ENCODE measurements at regions not wholly inside any gene's neighbourhood (a gene's known extent, or its start where the extent isn't known, plus 50 kb on each side); places are given as distances from the start of the nearest gene placed in this dataset.
A peak's percentile ranks its signal among the peaks of the same experiment; 100 is the strongest.

- no peak for TF ChIP-seq CTCF (conservative IDR thresholded peaks at IDR 0.05; ENCODE audit: control insufficient read depth, insufficient read depth, low read depth, low read length)
- no peak overlapping the region for H3K4me3 ChIP-seq (ENCODE audit: control insufficient read depth, low read depth, low read length)
- DNase-seq (ENCODE audit: low read depth) = peak; percentile 63
Observed at GRCh38 chr5:168186289-168187074, 105.0 kb upstream of the WWC1 start.

- TF ChIP-seq CTCF (conservative IDR thresholded peaks at IDR 0.05; ENCODE audit: control insufficient read depth, insufficient read depth, low read depth, low read length) = no peak
- no peak for DNase-seq (ENCODE audit: low read depth)
- H3K4me3 ChIP-seq (ENCODE audit: control insufficient read depth, low read depth, low read length) = no peak overlapping the region
Observed at GRCh38 chr5:168187614-168188013, 103.8 kb upstream of the WWC1 start.

- no peak for DNase-seq (ENCODE audit: low read depth)
- H3K4me3 ChIP-seq (ENCODE audit: control insufficient read depth, low read depth, low read length) = no peak overlapping the region
- no peak for TF ChIP-seq CTCF (conservative IDR thresholded peaks at IDR 0.05; ENCODE audit: control insufficient read depth, insufficient read depth, low read depth, low read length)
Observed at GRCh38 chr5:168188182-168188581, 103.3 kb upstream of the WWC1 start.

GRCh38 chr5:168192120-168192519 is 99.3 kb upstream of the WWC1 start:
- TF ChIP-seq CTCF (conservative IDR thresholded peaks at IDR 0.05; ENCODE audit: control insufficient read depth, insufficient read depth, low read depth, low read length) = no peak
- DNase-seq (ENCODE audit: low read depth) = no peak
- no peak overlapping the region for H3K4me3 ChIP-seq (ENCODE audit: control insufficient read depth, low read depth, low read length)

- no peak for TF ChIP-seq CTCF (conservative IDR thresholded peaks at IDR 0.05; ENCODE audit: control insufficient read depth, insufficient read depth, low read depth, low read length)
- no peak overlapping the region for H3K4me3 ChIP-seq (ENCODE audit: control insufficient read depth, low read depth, low read length)
- no peak for DNase-seq (ENCODE audit: low read depth)
Observed at GRCh38 chr5:168193493-168194250, 97.8 kb upstream of the WWC1 start.

GRCh38 chr5:168195110-168195509 is 96.3 kb upstream of the WWC1 start:
- no peak overlapping the region for H3K4me3 ChIP-seq (ENCODE audit: control insufficient read depth, low read depth, low read length)
- no peak for TF ChIP-seq CTCF (conservative IDR thresholded peaks at IDR 0.05; ENCODE audit: control insufficient read depth, insufficient read depth, low read depth, low read length)
- DNase-seq (ENCODE audit: low read depth) = no peak
